ENCODE measurements at regions not wholly inside any gene's neighbourhood (a gene's known extent, or its start where the extent isn't known, plus 50 kb on each side); places are given as distances from the start of the nearest gene placed in this dataset.

- TF ChIP-seq PBX3 (IDR thresholded peaks at IDR 0.05) (no peak), USF2 (IDR thresholded peaks at IDR 0.05) (no peak), HOXA7 (CRISPR knock-in tag; IDR thresholded peaks at IDR 0.05) (no peak), CTCF (IDR thresholded peaks at IDR 0.05) (no peak), HDAC2 (IDR thresholded peaks at IDR 0.05) (no peak), BCL3 (IDR thresholded peaks at IDR 0.05) (no peak), SMC3 (IDR thresholded peaks at IDR 0.05) (no peak), ZNF302 (CRISPR knock-in tag; IDR thresholded peaks at IDR 0.05) (no peak)
Measured at GRCh38 chr16:16868727-16869126, 489.8 kb downstream of the NPIPA7 start.
